Body of pancreas (tissue), 4 donors: ENCODE measurements at regions not wholly inside any gene's neighbourhood (a gene's known extent, or its start where the extent isn't known, plus 50 kb on each side); places are given as distances from the start of the nearest gene placed in this dataset.

Experiments used
- ATAC-seq: fragments of 150-250 bp; one replicate; pipeline ENCODE4 v1.9.1; 2016
- DNase-seq, 4 donors: peaks; one replicate each; pipeline ENCODE4 v3.0.0-alpha.2; 2019
- H3K27ac ChIP-seq, 4 donors: fragments of 200-600 bp; sonication (generic); 1 replicate in 3 of 4; 2 replicates in 1 of 4; pipeline versions ENCODE4 v1.5.1 to v1.6.1; 2016 to 2019; ENCODE audit warnings: mild to moderate bottlenecking in 1 of 4, mixed read lengths in 1 of 4, moderate library complexity in 1 of 4
- H3K27me3 ChIP-seq, 2 donors: fragments of 200-600 bp; sonication (generic); one replicate each; pipeline ENCODE4 v1.6.0; 2016; ENCODE audit warnings: mild to moderate bottlenecking in 1 of 2
- H3K36me3 ChIP-seq, 2 donors: fragments of 200-600 bp; sonication (generic); replicated peaks in 1 of 2; 2 replicates each; pipeline ENCODE4 v1.5.1; 2016; ENCODE audit warnings: low read depth in 2 of 2; ENCODE audit not compliant: insufficient read depth in 1 of 2
- H3K4me1 ChIP-seq: fragments of 200-600 bp; sonication (generic); one replicate; pipeline ENCODE4 v1.6.0; 2016
- H3K4me3 ChIP-seq, 2 donors: fragments of 200-600 bp; sonication (generic); 1 replicate in 1 of 2; 2 replicates in 1 of 2; pipeline ENCODE4 v1.5.1; 2016 to 2019
- H3K9me3 ChIP-seq, 3 donors: fragments of 200-600 bp; sonication (generic); 1 replicate in 2 of 3; 2 replicates in 1 of 3; pipeline ENCODE4 v1.5.1; 2016
- POLR2A ChIP-seq, 3 donors: fragments of 450-650 bp; IDR thresholded peaks; one replicate each; pipeline ENCODE4 v1.6.1; 2016; ENCODE audit warnings: antibody characterized with exemption in 3 of 3, mild to moderate bottlenecking in 2 of 3
- WGBS, 2 donors: methylation state at CpG; one replicate each; pipeline ENCODE4 v1.1.5; 2017; 5-methylcytosine and 5-hydroxymethylcytosine counted together
- intact Hi-C: fragments of 100-400 bp; cut with DNase I; formaldehyde crosslinking; loops from one replicate; pipeline ENCODE4 v1.15.1; 2023
- TF ChIP-seq, protein P1 (sequence below), 7 experiments: fragments of 450-650 bp in 4 of 7; fragments of 200-600 bp in 3 of 7; sonication (generic) in 3 of 7; IDR thresholded peaks; one replicate each; pipeline ENCODE4 v1.5.1; 2016 to 2019; ENCODE audit warnings: antibody characterized with exemption in 7 of 7

DNA sequence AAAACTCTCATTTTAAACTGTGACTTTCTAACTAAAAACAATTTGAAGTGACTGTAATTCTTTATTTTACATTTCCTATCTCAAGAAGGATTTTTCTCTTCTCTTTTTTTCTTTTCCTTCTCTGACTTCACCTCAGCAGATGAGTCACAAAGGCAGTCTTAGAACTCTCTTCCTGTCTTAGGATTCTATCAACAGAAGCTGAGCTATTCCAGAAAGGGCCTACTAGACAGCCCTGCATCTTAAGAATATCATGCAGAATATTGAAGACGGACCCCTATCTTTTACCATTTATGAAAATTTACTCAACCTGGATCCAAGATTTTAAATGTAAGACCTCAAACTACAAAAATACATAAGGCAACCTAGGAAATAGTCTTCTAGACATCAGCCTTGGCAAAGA lies 365.7 kb upstream of the SEMA3C start:
- no peak overlapping the region for H3K4me3 ChIP-seq
- TF ChIP-seq POLR2A (IDR thresholded peaks at IDR 0.05), result no peak
- TF ChIP-seq, protein P1, sequence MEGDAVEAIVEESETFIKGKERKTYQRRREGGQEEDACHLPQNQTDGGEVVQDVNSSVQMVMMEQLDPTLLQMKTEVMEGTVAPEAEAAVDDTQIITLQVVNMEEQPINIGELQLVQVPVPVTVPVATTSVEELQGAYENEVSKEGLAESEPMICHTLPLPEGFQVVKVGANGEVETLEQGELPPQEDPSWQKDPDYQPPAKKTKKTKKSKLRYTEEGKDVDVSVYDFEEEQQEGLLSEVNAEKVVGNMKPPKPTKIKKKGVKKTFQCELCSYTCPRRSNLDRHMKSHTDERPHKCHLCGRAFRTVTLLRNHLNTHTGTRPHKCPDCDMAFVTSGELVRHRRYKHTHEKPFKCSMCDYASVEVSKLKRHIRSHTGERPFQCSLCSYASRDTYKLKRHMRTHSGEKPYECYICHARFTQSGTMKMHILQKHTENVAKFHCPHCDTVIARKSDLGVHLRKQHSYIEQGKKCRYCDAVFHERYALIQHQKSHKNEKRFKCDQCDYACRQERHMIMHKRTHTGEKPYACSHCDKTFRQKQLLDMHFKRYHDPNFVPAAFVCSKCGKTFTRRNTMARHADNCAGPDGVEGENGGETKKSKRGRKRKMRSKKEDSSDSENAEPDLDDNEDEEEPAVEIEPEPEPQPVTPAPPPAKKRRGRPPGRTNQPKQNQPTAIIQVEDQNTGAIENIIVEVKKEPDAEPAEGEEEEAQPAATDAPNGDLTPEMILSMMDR (IDR thresholded peaks at IDR 0.05), result no peak
- no peaks in the 10 kb centered on the region for H3K27me3 ChIP-seq
- no peak overlapping the region for H3K27ac ChIP-seq
- DNase-seq (no peak), ATAC-seq (no peak)
- H3K9me3 ChIP-seq, result no peaks in the 10 kb centered on the region
- H3K36me3 ChIP-seq, result no peaks in the 10 kb centered on the region
- intact Hi-C loops, result no loop called here
- 80 to 93% methylated on average over 1 of the region's 1 CpG for WGBS, 2 donors
- no peaks in the 10 kb centered on the region for H3K4me1 ChIP-seq

DNA sequence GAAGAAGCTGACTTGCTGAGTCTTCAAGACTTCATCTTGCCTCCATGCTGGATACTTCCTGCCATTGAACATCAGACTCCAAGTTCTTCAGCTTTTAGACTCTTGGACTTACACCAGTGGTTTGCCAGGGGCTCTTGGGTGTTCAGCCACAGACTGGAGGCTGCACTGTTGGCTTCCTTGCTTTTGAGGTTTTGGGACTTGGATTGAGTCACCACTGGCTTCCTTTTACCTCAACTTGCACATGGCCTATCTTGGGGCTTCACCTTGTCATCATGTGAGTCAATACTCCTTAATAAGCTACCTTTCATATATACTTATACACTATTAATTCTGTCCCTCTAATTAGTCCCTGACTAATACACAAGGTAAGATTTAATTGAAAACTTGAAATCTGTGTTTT lies 361.7 kb upstream of the SEMA3C start:
- DNase-seq, result no peak
- TF ChIP-seq POLR2A (IDR thresholded peaks at IDR 0.05), result no peak
- TF ChIP-seq, protein P1 (IDR thresholded peaks at IDR 0.05), result no peak
- intact Hi-C loops, result no loop called here

DNA sequence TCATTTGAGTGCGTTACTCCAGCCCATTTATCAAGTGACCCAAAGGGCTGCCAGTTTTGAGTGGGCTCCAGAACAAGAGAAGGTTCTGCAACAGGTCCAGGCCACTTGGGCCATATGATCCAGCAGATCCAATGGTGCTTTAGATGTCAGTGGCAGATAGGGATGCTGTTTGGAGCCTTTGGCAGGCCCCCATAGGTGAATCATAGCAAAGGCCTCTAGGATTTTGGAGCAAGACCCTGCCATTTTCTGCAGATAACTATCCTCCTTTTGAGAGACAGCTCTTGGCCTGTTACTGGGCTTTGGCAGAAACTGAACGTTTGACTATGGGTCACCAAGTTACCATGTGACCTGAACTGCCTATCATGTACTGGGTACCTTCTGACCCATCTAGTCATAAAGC lies 358.8 kb upstream of the SEMA3C start:
- ATAC-seq (no peak), DNase-seq (no peak)
- no peak for TF ChIP-seq POLR2A (IDR thresholded peaks at IDR 0.05)
- TF ChIP-seq, protein P1 (IDR thresholded peaks at IDR 0.05), result no peak
- intact Hi-C loops, result no loop called here
- H3K27ac ChIP-seq, result no peak overlapping the region
- no peaks in the 10 kb centered on the region for H3K27me3 ChIP-seq
- H3K4me1 ChIP-seq, result no peaks in the 10 kb centered on the region
- H3K4me3 ChIP-seq, result no peak overlapping the region
- no peaks in the 10 kb centered on the region for H3K36me3 ChIP-seq
- 66 to 81% methylated on average over 2 of the region's 2 CpGs for WGBS, 2 donors
- no peaks in the 10 kb centered on the region for H3K9me3 ChIP-seq

More for the DNA sequence above, 361.7 kb upstream of the SEMA3C start:
- no peak overlapping the region for H3K4me3 ChIP-seq
- no peaks in the 10 kb centered on the region for H3K27me3 ChIP-seq
- no peaks in the 10 kb centered on the region for H3K36me3 ChIP-seq
- no peaks in the 10 kb centered on the region for H3K9me3 ChIP-seq
- no peaks in the 10 kb centered on the region for H3K4me1 ChIP-seq
- H3K27ac ChIP-seq, result no peak overlapping the region
- ATAC-seq, result no peak

DNA sequence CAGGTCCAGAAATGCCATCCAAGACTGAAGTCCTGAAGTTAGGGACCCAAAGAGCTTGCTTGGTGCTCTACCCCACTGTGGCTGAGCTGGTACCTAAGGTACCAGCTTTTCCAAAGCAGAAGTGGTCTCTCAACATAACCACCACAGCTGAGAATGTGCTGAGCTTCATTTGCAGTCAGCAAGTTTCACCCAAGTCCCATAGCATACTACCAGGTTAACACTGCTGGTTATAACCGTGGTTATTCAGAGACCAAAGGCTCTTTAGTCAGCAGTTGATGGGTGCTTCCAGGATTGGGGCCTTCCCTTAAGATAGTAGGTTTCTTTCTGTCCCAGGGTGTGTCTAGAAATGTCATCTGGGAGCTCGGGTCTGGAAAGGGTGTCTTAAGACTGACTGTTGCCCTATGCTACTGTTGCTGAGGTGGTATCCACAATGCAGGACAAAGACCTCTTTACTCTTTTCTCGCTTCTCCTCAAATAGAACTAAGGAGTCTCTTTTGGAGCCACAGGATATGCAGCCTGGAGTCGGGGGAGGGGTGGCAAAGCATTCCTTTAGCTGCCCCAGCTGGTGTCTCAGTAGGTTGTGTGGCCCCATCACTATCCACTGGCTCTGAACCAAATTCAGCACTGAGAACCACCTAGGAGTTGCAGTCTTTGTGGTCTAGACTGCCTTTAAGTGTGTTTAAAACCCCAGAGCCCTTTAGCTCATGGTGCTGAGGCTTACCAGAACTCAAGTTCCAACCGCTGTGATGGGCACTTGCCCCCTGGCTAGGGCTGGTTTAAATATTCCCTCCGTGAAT lies 354.9 kb upstream of the SEMA3C start:
- ATAC-seq (no peak), DNase-seq (no peak)
- H3K4me3 ChIP-seq, result no peak overlapping the region
- H3K27me3 ChIP-seq, result no peaks in the 10 kb centered on the region
- H3K9me3 ChIP-seq, result no peaks in the 10 kb centered on the region
- no peaks in the 10 kb centered on the region for H3K36me3 ChIP-seq
- no peaks in the 10 kb centered on the region for H3K4me1 ChIP-seq
- intact Hi-C loops, result no loop called here
- TF ChIP-seq POLR2A (IDR thresholded peaks at IDR 0.05), result no peak
- TF ChIP-seq, protein P1 (IDR thresholded peaks at IDR 0.05), result no peak
- no peak overlapping the region for H3K27ac ChIP-seq
- WGBS, 2 donors, result 53 to 62% methylated on average over 5 to 6 of the region's 6 CpGs

DNA sequence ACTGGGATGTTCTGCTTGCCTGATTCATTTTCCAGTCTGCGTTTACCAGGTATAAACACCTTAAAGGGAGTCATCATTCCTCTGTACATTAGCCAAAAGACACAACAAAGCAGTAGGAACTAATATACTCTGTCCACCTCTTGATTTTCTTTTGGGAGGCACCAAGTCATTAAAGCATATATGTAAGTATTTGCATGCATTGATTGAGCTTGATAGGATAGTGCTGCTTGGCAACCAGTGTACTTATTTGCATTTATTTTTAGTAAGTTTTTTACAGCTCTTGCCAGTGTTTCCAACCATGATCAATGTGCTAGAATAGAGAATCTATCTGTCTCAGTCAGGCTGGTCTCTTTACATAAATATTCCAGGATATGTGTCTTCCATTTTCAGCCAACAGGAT lies 353.3 kb upstream of the SEMA3C start:
- intact Hi-C loops, result no loop called here
- no peaks in the 10 kb centered on the region for H3K9me3 ChIP-seq
- H3K4me1 ChIP-seq, result no peaks in the 10 kb centered on the region
- ATAC-seq, result no peak
- H3K27ac ChIP-seq, result no peak overlapping the region
- TF ChIP-seq, protein P1 (IDR thresholded peaks at IDR 0.05), result no peak
- TF ChIP-seq POLR2A (IDR thresholded peaks at IDR 0.05), result no peak
- no peak overlapping the region for H3K4me3 ChIP-seq
- DNase-seq, result no peak
- WGBS, 2 donors, result 90 to 95% methylated on average over 1 of the region's 1 CpG
- no peaks in the 10 kb centered on the region for H3K36me3 ChIP-seq
- H3K27me3 ChIP-seq, result no peaks in the 10 kb centered on the region
